IPS-NIHi11 (cell line): ENCODE measurements at regions not wholly inside any gene's neighbourhood (a gene's known extent, or its start where the extent isn't known, plus 50 kb on each side); places are given as distances from the start of the nearest gene placed in this dataset.
A peak's percentile ranks its signal among the peaks of the same experiment; 100 is the strongest.

Experiments
- DNase-seq: peaks from one replicate; pipeline ENCODE4 v3.0.0; 2012; ENCODE audit warnings: mixed read lengths, low spot score

DNA sequence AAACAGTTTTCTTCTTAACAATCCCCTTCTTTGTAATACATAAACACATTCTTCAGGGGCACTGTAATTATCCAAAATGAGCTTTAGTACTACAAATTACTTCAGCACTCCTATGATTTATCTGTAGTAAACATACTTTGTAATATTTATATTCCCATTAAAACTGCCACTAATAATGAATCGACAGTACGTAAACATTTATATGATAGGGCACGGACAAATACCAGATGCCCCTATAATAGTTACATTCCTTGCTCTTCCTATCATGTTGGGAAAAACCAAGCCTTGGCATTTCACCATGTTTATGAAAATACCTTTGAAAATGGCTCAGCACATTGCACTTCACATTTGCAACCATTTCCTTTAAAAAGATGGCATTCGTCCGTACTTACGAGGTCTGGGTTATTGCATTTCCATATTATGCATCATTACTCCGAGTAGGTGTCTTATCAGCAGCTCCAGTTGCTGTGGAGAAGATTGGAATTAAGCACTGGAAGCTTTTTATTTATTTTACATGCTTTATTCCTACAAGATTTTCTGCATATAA is 1043.4 kb downstream of the DIAPH3 start:
- DNase-seq: no peak

DNA sequence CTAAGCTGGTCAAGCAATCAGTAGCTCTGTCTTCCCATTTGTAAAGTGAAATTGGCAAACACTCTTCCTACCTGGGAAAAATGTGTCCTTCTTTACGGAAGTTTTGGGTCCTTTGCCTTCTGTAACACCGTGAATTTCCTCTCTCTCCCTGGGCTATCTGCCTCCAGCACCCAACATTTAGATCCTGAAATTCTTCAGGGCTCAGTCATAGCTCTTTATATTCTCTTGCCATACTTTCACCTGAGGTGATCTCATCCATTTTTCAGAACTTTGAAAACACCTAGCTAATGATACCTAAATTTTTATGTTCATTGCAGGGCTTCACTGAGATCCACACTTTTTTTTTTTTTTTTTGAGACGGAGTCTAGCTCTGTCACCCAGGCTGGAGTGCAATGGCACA is 1042.2 kb downstream of the DIAPH3 start:
- DNase-seq: no peak

- no peak for DNase-seq
Observed at GRCh38 chr13:59126474-59126873, 1037.3 kb downstream of the DIAPH3 start.

DNA sequence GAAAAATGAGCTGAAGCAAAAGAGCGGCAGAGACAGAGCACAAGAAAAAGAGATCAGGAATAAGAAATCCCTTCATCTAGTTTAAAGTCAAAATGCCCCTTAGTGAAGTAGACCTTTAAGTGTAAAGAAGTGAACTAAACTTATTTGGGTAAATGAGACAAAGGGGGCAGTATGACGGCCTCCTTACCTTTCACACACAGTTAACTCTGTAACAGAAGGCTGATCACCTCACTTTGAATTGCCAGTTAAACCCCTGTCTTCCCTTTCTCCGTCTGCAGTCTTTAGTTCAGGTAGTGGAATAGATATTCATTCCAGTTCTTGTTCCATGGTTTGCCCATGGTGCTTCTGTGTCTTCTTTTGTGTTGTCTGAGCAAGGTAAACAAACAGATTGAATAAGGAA is 1029.8 kb downstream of the DIAPH3 start:
- peak; percentile 30 for DNase-seq

DNA sequence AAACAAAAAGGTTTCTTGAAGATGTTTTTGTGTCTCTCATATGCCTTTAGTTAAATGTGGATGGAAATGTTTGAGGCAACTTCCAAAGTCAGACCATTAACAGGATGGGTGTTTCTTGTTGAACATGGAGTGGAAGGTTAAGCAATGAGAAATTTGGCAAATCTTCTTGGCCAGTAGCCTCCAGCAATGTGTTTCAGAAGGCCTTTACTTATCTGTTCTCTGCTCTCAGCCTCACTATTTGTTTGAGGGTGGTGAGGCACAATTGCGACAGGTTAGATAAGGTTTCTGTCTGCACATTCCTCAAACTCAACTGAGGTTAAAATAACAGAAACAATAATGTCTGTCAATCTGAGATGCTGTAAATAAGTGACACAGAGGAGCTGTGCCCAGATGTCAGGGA is 1019.0 kb downstream of the DIAPH3 start:
- DNase-seq: no peak

DNA sequence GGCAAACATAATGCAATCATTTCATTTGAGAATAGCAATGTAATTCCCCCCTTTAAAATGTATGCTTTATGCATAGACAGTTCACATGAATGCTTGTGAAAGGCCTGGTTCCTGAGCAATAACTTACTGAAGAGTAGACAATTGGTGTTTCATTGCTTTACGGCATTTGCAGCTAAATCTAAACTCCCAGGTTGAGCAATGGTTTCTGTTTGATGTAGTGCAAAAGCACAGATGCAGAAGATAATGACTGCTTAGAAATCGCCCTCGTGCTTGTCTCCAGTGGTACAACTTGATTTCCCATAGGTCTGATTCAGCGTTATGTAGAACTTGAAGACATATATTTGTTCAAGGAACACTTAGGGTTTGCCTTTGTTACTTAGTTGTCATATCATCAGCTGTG is 1018.3 kb downstream of the DIAPH3 start:
- DNase-seq: no peak

DNA sequence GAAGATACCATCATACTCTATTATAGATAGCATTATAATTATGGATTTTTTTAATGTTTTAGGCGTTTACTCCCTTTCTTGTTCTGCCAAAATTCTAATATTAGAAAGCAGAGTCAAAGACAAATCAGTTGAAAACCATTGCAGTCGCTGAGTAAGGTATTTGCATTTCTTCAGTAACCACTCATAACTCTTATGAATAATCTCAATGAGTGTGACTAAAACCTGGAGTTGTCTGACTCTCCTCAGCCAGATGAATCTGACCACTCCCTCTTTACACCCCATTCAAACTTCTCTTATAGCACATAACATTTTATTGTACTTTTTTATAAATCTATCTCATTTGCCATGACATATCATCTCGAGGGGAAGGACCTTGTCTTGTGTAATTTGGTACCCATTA is 1006.5 kb downstream of the DIAPH3 start:
- DNase-seq: no peak

- no peak for DNase-seq
Observed at GRCh38 chr13:59166174-59166573, 997.6 kb downstream of the DIAPH3 start.

DNA sequence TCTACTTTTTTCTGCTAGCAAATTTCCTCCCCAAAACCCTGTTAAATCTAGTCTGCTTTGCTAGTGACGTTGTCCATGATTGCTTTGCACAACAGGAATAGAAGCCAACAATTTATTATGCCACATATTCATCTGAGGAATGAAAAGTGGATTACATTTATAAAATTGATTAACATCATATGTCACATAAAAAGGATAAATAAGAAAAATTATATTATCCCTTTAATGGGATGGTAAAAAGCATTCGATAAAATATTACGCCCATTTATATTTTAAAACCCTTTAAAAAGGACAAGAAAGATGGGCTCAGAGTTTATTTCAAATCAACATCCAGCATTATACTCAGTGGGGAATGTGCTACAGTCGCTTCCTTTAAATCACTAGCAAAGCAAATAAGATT is 991.7 kb downstream of the DIAPH3 start:
- DNase-seq: no peak

- peak; percentile 32 for DNase-seq
Observed at GRCh38 chr13:59176775-59177174, 987.0 kb downstream of the DIAPH3 start.

GRCh38 chr13:59178344-59178743 is 985.4 kb downstream of the DIAPH3 start:
- DNase-seq: peak; percentile 33

DNA sequence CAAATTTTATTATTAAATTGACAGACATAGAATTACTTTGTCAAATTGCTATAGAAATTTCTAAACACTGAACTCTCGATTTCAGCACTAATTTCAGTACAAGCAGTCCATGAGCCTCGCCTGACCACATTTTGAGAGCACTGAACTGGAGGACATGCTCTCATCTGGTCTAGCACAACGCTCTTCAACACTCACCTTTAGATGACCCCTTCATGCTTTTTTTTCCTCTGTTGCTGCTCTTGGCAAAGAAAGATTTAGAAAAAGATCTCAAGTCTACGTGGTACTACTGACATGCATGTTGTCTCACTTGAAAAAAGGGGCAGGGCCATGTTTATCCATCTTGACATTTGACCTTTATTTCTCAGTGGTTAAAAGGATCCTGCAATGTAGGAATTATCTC is 981.5 kb downstream of the DIAPH3 start:
- no peak for DNase-seq

DNA sequence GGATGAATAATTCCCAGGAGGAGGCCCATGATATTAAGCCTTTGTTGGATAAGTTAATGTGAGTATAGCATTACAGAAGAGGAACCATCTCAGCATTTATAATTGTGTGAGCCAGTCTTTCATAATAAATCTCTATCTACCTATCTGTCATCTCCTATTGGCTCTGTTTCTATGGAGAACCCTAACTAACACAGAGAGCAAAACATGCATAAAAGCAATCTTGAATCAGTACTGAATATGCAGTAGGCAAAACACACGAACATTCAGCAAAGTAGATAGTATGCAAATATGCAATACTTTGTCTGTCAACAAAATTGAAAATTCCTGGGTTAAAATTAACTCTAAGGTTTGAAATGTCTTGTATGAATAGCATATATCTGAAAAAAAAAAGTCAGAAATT is 966.3 kb downstream of the DIAPH3 start:
- no peak for DNase-seq

DNA sequence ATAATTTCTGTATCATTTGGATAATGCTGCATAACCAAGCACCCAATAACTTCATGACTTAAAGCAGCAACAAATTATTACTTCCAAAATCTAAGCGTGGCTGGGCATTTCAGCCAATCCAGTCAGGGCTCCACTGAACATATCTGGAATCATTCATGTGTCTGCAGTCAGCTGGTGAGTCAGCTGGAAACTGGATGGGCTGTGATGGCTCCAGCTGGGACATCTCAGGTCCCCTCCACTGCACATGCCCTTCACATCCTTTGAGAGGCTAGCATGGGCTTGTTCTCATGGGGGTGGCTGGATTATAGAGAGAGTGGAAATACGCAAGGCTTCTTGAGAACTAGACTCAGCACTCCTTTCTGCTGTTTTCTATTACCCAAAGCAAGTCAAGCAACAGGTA is 961.9 kb downstream of the DIAPH3 start:
- no peak for DNase-seq

DNA sequence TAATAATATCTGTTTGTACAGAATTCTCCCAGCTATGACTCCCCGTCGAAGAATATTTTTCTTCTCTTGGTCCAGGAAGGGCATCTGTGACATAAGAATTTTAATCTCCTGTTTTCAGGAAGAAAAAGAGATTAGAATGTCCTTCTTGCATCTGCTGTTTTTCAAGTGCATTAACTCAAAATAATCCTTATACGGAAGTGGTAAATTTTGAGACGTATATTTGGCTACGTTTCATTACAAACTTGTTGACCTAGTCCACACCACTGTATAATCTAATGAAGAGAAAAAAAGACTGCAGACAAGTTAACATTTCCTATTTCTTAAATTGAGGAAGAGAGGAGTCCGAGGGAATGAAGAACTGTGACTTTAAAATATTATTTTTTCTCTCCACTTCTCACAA is 959.9 kb downstream of the DIAPH3 start:
- no peak for DNase-seq

DNA sequence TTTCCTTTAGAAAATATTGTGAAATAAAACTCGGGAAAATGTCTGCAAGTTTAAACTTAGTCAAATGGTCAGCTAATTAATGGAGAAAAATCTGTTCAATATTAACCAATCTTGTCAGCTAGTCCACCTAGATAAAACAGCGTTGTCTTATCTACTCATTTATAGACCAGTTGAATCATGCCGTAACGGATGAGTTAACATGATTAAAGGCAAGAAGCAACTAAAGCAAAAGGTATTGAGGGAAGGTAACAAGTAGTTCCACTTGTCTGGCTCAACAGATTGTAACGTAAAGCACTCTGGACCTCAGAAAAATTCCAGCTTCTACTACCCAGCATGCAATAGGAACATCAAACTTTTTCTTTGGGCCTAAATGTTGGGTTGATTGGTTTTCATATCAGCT is 958.2 kb downstream of the DIAPH3 start:
- no peak for DNase-seq

DNA sequence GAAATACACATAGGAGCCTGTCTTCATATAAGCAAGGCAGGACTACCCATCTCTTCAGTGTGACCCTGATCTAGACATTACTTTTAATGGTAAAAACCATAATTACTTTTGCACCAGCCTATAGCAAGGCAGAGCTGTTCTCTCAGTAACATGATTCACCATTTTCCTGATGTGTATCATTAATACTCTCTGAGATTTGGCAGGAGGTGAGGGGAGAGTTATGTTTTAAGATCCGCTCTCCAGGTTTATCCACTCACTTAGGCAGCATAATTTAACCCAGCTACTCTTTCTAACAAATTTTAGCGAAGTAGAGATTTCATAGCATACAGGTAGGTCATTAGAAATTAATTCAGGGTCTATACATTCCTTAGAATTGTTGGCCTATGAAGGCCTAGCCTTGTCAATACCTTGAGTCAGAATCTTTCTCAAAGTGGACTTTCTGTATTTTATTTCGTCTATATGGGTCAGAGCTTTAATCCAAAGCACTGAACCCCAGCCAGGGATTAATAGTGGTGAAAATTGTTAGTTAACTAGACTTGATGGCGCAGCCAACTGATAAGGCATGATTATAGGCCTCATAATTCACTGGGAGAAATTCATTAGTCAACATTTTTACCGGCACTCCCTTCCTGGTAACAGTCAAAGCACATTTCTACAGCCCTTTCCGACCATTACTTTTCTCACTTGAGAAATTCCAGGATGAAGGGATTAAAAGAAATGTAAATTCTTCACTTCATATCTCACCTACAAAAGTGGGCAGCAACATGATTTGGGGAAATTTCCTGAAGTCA is 955.1 kb downstream of the DIAPH3 start:
- no peak for DNase-seq

DNA sequence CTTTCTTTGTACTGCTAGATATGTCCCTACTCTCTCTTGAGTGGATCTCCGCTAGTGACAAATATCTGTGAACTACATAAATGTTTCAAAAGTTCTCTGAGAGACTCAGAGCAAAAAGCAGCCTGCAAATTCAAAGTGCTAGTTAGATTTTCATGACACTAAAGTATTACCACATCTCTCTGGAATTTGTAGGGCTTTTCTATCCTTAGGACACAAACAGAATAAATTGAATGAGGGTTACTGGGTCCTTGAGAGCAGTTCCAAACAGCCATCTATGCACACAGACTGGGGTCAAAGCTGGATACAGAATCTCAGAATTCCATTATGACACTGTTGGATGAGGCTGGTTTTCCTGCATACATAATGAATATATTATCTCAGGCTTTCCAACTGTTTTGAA is 953.2 kb downstream of the DIAPH3 start:
- DNase-seq: no peak

DNA sequence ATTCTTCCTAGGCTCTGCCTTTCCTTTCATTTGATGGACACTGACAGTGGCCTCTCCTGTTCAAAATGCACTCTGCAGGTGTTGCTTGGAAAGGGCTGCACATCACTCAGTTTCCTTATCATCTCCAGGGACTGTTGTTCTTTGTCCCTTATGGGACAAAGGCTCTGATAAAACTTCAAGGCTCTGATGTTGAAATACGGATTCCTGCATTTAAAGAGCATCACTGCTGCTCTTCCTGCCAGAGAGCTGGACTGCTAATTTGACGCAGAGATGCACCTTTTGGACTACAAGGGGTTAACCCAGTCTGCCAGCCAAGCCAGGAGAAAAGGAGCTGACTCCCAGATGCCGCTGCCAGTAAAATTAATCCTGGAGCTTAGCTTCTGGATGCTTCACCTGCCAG is 952.1 kb downstream of the DIAPH3 start:
- DNase-seq: no peak

GRCh38 chr13:59229401-59229800 is 934.3 kb downstream of the DIAPH3 start:
- DNase-seq: no peak

DNA sequence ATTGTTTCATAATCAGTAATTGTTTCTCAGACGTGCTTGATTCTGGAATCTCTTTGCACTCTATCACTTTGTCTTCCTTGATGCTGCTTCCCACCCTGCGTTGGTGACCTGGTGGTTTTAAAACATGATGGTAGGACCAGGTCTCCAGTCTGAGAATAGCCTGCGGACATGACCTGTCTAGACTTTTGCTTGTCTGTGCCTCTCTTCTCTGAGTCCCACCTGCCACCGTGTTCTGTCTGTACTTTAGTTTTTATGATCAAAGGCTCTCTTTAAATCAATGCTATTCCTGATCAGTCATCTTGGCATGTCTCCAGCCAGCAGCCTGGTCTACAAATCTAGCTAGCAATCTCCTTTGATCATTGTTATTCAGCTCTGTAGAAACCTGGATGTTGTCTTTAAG is 933.9 kb downstream of the DIAPH3 start:
- DNase-seq: no peak

GRCh38 chr13:59230484-59231264 is 933.1 kb downstream of the DIAPH3 start:
- DNase-seq: no peak

- no peak for DNase-seq
Observed at GRCh38 chr13:59236309-59236919, 927.3 kb downstream of the DIAPH3 start.
